GM12891 (cell line): ENCODE measurements at regions not wholly inside any gene's neighbourhood (a gene's known extent, or its start where the extent isn't known, plus 50 kb on each side); places are given as distances from the start of the nearest gene placed in this dataset.

Experiments used
- POLR2A ChIP-seq: IDR thresholded peaks from 2 replicates; pipeline ENCODE4 v1.6.1; 2011; ENCODE audit warnings: low read depth, low read length, control low read depth
- POLR2AphosphoS5 ChIP-seq: IDR thresholded peaks from 2 replicates; pipeline ENCODE4 v1.6.1; 2011; ENCODE audit warnings: low read depth, low read length, control low read depth
- POU2F2 ChIP-seq: IDR thresholded peaks from 2 replicates; pipeline ENCODE4 v1.6.1; 2011; ENCODE audit warnings: low read depth, mild to moderate bottlenecking, control low read depth, low read length, moderate library complexity

DNA sequence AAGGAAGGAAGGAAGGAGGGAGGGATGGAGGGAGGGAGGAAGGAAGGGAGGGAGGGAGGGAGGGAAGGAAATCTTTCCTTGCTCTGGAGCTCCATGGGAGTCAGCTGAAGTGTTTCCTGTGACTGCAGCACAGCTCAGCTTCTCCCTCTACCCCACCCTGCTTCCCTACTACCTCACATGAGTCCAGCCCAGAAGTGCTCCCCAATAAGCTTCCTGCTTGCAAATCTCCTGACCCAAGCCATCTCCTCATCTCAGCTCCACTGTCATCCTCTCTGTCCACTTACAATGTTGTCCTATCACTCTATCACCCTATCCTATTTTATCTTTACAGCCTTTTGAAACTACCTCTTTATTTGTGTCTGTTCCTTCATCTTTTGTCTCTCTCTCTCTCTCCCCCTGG lies 52.9 kb upstream of the SSBP3 start:
- TF ChIP-seq POLR2AphosphoS5 (no peak), POLR2A (no peak), POU2F2 (no peak)
